A673 (cell line): ENCODE measurements at regions not wholly inside any gene's neighbourhood (a gene's known extent, or its start where the extent isn't known, plus 50 kb on each side); places are given as distances from the start of the nearest gene placed in this dataset.

Source experiments
- CTCF ChIP-seq: fragments of 300-800, 200-600 bp; sonication (generic); conservative IDR thresholded peaks from 2 replicates; pipeline ENCODE4 v1.5.1; 2017; ENCODE audit warnings: low read depth, mild to moderate bottlenecking, antibody characterized with exemption, low read length, moderate library complexity, mixed read lengths
- EZH2 ChIP-seq: fragments of 200-600 bp; sonication (generic); IDR thresholded peaks from 2 replicates; pipeline ENCODE4 v1.6.1; 2017; ENCODE audit warnings: borderline replicate concordance, low read depth, mild to moderate bottlenecking, mixed read lengths, antibody characterized with exemption, low read length; ENCODE audit not compliant: poor library complexity, severe bottlenecking

- no peak for TF ChIP-seq EZH2
- TF ChIP-seq CTCF: no peak
Observed at GRCh38 chr3:67241084-67241483, 243.0 kb downstream of the KBTBD8 start.
